GM12878 (cell line): ENCODE measurements at regions not wholly inside any gene's neighbourhood (a gene's known extent, or its start where the extent isn't known, plus 50 kb on each side); places are given as distances from the start of the nearest gene placed in this dataset.

Source experiments
- CREB1 ChIP-seq: IDR thresholded peaks from 2 replicates; pipeline ENCODE4 v1.6.1; 2012; ENCODE audit warnings: low read depth, mild to moderate bottlenecking, inconsistent platforms
- E2F8 ChIP-seq: fragments of 450-650 bp; IDR thresholded peaks from 2 replicates; pipeline ENCODE4 v1.6.1; 2018; ENCODE audit warnings: mild to moderate bottlenecking, low read depth, moderate library complexity; ENCODE audit not compliant: partially characterized antibody
- ELK1 ChIP-seq: IDR thresholded peaks from 2 replicates; pipeline ENCODE4 v1.6.1; 2012; ENCODE audit warnings: low read depth, low read length, improper control_type of control experiment
- ESRRA ChIP-seq: IDR thresholded peaks from 2 replicates; pipeline ENCODE4 v1.6.1; 2012; ENCODE audit warnings: mild to moderate bottlenecking, low read length, improper control_type of control experiment
- MXI1 ChIP-seq: fragments of 150-350 bp; IDR thresholded peaks from 2 replicates; pipeline ENCODE4 v1.6.1; 2011; ENCODE audit warnings: low read depth, mild to moderate bottlenecking, inconsistent platforms, low read length, improper control_type of control experiment
- POU2F2 ChIP-seq: IDR thresholded peaks from 3 replicates; pipeline ENCODE4 v1.6.1; 2011; ENCODE audit warnings: low read depth, mild to moderate bottlenecking, low read length, borderline replicate concordance
- RAD51 ChIP-seq: fragments of 450-650 bp; IDR thresholded peaks from 2 replicates; pipeline ENCODE4 v1.6.1; 2016; ENCODE audit warnings: moderate library complexity, mild to moderate bottlenecking, inconsistent platforms
- REST ChIP-seq: IDR thresholded peaks from 2 replicates; pipeline ENCODE4 v1.6.1; 2012; ENCODE audit warnings: mild to moderate bottlenecking, low read depth, low read length
- SP1 ChIP-seq: IDR thresholded peaks from one replicate; pipeline ENCODE4 v1.6.1; 2011; ENCODE audit warnings: low read depth, low read length
- ZNF687 ChIP-seq: fragments of 450-650 bp; IDR thresholded peaks from 2 replicates; pipeline ENCODE4 v1.6.1; 2017; ENCODE audit warnings: mild to moderate bottlenecking, moderate library complexity

GRCh38 chr10:92756201-92757065 is 66.7 kb downstream of the HHEX start (continued):
- TF ChIP-seq REST (peak; percentile 49; the same call in 1 of the 2 replicates), ESRRA (0 out of 2 replicates have a peak, but pooled peaks have one; percentile 15), SP1 (peak; percentile 12), ELK1 (no peak), RAD51 (no peak), MXI1 (peak; percentile 71; the same call in 1 of the 2 replicates), CREB1 (peak; percentile 55), POU2F2 (peak; percentile 70; the same call in 1 of the 3 replicates), E2F8 (no peak), ZNF687 (no peak)
